A172 (cell line): ENCODE measurements at regions not wholly inside any gene's neighbourhood (a gene's known extent, or its start where the extent isn't known, plus 50 kb on each side); places are given as distances from the start of the nearest gene placed in this dataset.
A peak's percentile ranks its signal among the peaks of the same experiment; 100 is the strongest.

Source experiments
- DNase-seq: peaks from one replicate; pipeline ENCODE4 v3.0.0-alpha.2; 2015; ENCODE audit warnings: low spot score

- no peak for DNase-seq
Measured at GRCh38 chr11:13062115-13062514, 53.0 kb downstream of the RASSF10 start.

DNA sequence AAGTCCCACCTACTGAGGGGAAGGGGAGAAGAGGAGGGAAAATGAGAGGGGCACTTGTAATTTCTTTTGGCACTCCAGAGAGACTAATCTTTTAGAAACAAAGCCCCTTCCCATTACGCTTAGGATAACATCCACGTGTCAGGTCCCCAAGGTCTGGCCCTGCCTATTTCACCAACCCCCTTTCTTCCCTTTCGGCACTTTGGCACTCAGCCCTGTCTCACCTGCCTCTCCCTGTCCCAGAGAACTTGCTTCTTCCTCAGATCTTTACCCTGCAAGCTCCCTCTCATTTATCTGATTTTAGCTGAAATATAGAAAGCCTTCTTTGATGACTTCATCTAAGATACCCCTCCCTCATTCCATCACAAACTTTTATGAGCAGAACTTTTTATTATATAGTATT is 55.5 kb downstream of the RASSF10 start:
- DNase-seq, result no peak

DNA sequence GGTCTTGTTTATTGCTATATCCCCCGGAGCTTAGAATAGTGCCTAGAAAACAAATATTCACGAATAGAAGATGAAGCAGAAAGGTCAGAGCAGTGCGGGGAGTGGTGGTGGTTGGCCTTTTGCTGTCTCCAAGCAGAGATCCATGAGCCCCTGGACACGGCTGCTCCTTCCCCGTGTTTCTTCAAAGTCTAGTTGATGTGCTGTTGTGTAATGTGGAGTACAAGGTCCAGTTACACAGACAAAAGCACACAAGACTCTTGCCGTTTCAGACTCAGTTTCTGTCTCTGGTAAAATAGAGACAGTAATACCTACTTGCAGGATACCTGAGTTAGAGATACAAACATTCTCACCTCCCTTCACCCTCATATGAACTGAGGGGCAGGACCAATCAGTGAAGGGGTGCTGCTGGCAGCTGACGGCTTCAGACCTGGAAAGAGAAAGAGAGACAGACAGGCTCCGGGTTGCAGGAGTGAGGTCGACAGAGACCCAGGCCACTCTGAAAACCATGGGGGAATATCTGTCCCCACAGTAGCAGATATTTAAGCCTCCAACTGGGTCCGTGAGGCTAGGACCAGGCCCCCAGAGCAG is 56.2 kb downstream of the RASSF10 start:
- DNase-seq, result no peak

GRCh38 chr11:13068211-13068610 is 59.1 kb downstream of the RASSF10 start:
- no peak for DNase-seq

- DNase-seq, result peak; percentile 92
Measured at GRCh38 chr11:13073119-13073981, 64.2 kb downstream of the RASSF10 start.

DNA sequence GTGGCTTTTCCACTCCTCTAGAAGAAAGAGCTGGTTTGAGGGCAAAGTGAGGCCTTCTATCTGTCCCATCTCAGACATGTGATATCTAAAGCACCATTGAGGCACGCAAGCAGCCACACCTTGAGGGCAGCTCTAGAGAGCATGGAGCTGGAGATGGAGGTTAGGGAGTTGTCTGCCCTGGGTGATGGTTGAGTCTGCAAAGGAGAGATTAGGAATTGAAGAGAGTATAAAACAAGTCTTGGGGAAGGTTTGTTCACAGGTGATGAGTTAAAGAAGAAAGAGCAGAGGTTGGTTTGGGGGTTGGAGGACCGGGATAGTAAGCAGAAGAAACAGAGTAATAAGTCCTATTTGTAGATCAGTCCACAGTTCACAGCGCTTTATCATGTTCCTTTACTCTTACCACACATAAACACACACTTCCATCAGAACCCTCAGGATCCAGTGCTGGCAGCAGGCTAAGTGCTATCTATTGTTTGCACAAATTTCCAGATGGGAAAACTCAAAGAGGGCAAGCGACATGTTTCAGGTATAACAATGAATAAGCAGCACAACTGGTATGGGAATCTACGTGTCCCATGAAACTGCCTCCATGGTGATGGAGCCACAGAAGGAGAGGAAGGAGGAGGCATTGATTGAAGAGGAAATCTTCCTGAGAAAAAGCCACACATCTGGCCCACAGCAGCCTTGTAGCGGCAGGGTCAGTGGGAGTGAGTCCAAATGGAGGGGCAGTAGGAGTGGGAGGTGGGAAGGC is 65.8 kb downstream of the RASSF10 start:
- DNase-seq, result no peak

DNA sequence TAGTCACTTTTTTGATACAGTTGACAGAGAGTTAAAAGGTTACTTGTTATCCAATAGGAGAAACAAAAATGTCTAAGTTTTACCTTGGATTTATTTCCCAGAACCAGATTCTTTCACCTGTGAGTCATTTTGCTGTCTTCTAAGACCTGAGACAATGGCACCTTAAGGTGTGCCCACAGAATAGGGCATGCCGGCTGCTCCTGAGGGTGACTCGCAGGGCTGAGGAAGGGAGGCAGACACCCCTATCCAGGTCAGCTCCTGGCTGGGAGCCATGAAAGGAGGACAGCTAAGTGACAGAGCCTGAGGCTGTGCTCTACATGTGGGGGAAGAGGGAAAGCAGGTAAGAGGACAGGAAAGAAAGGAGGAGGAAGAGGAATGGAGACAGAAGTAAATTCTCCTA is 67.8 kb downstream of the RASSF10 start:
- no peak for DNase-seq

DNA sequence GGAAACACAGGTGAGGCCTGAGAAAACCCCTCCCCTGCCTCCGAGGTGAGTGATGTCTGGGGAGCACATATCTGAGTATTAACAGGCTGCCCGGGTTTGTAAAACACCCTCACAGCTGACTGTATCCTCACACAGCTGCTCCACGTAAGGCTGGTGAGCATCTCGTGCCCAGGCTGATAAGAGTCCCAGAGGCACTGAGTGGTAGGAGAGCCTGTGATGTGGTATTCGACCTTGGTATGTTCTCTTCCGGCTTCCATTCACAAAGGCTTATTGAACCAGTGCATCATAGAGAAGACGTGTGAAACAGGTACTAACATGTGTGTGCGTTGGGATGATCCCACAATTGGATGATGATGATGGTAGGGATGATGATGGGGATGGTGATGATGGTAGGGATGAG is 71.7 kb downstream of the RASSF10 start:
- DNase-seq, result no peak

DNA sequence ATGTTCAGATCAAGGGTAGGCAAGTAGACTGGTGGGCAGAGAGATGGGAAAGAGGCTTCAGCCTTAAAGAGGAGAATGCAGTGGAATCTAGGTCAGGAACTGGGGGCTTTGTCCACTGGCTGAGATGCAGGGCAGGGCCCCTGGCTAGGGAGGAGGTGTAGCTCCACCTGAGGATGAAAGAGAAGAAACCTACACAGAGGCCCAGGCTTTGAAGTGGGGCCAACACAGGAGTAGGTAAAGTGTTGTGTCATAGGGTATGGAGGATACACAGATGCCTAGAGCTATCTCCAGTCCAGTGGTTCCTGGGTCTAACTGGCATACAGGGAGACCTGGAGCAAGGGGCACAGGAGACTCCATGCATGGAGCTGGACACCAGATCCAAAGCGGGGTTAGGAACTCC is 73.5 kb downstream of the RASSF10 start:
- no peak for DNase-seq

GRCh38 chr11:13090228-13090708 is 81.2 kb downstream of the RASSF10 start:
- no peak for DNase-seq

- peak; percentile 33 for DNase-seq
Measured at GRCh38 chr11:13091373-13091772, 82.3 kb downstream of the RASSF10 start.

GRCh38 chr11:13091804-13092203 is 82.7 kb downstream of the RASSF10 start:
- no peak for DNase-seq

DNA sequence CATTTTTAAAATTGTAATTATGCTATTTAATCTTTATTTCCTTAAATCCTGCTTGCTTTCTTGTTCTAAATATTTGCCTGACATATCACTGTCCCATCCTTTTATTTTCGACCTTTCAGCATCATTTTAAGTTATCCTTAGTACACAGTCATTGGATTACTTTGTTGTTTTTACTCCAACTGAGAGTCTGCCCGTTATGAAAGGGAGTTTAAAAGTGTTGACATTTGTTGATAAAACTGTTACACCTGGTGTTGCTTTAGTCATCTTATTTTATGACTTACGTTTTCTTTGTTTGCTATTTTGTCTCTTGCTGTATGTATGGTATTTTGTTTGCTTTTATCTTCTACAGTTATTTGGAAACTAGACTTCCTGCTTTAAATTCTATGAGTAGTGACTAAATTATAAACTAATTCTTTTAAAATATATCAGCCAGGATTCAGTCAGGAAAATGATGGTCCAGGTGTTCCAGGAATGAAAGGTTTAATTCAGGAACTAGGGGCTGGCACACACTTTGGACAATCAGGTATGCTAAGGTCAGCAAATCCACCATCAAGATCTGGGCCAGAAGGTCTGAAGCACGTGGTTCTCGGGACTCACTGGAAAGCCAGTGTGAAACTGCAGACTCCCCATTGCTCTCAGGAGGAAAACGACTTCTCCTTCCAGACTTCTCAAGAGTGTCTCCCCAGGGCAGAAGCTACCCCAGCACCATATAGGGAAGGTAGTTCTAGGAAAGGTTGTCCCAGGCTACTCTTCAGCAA is 86.0 kb downstream of the RASSF10 start:
- DNase-seq, result no peak

DNA sequence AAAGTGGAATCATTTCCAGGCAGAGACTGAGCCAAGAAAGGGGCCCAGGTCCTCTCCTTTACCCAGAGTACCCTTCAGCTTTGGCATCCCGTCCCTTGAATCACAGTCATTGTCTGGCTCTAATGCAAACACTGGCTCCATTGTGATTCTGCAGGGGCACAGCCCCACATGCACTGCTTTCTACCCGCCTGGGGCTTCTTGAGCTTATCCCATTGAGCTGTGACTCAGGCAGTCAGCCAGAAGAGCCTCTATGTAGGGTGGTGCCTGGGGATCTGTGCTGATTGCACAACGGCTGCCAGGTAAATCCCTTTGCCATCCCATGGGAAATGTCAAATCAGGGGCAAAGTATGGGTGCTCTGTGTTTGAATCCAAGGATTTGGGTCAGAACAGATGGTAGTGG is 88.9 kb downstream of the RASSF10 start:
- no peak for DNase-seq

DNA sequence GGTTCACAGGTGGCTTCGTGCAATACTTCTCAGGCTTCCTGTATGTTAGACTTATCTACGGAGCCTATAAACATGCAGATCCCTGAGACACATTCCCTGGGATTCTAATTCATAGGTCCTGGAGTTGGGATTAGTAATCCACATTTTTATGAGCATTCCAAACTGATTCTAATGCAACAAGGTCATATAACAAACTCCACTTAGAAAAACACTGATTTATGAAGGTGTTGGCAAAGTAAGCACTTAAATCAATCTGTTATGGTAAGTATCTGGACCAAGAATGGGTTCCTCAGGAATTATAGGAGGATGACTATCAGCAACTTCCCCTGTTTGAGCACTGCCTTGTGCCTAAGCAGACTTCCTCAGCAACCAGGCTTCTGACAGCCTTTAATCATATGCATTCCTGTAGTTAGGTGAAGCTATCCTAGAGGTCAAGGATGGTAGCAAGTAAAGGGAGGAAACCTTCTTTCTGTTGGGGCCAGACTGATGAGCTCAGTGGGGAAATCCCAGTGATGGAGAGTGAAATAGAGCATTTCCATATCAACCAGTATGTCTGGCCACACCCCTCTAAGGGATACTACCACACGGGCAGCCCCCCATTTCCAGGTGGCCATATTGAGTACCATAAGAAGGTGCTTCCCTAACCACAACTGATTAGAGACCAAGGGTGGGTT is 89.6 kb downstream of the RASSF10 start:
- no peak for DNase-seq

- no peak for DNase-seq
Measured at GRCh38 chr11:13101644-13102512, 92.8 kb downstream of the RASSF10 start.

DNA sequence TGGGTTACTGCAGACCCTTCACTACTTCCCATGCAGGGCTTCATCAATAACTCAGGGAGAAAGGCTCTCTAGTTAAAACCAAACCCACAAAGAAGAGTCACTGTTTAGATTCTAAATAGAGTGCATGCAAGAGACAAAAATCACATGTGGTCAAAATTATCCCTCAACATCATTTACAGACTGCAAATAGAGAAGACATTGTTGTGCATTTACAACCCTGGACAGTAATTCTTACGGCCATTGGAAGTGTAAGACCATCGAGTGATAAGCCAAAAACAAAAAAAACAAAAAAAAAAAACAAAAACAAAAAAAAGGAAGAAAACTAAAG is 93.4 kb downstream of the RASSF10 start:
- no peak for DNase-seq

- DNase-seq, result no peak
Measured at GRCh38 chr11:13102865-13103539, 93.9 kb downstream of the RASSF10 start.

DNA sequence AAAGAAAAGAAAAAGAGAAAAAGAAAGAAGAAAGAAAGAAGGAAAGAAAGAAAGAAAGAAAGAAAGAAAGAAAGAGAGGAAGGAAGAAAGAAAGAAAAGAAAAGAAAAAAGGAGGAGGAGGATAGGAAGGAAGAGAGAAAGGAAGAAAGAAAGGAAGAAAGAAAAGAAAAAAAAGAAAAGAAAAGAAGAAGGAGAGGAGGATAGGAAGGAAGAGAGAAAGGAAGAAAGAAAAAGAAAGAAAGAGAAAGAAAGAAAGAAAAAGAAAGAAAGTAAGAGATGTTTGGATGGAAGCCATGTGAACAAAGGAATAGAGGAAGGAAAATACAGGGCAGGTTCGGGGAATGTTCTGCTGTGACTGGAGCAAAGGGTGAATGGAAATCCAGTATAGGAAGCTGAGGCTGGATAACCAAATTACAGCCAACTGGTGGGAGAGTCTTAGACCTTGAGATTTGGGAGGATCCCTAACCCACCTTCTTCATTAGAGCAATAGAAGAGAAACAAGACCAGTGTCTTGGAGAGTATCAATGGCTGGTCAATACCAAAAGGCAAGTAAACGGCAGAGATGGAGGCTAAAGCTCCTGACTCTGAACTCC is 94.9 kb downstream of the RASSF10 start:
- no peak for DNase-seq
